H1 (cell line): ENCODE measurements at regions not wholly inside any gene's neighbourhood (a gene's known extent, or its start where the extent isn't known, plus 50 kb on each side); places are given as distances from the start of the nearest gene placed in this dataset.

Experiments used
- CTCF ChIA-PET: fragments of 300-600 bp; sonication (Branson Sonifier 250); formaldehyde crosslinking; loops from one replicate; lab custom pipeline; 2021; ENCODE audit not compliant: partially characterized antibody; lab: Charles Lee
- POLR2A ChIA-PET: fragments of 300-600 bp; sonication (Branson Sonifier 250); formaldehyde crosslinking; loops from one replicate; lab custom pipeline; 2021; ENCODE audit warnings: inconsistent platforms; ENCODE audit not compliant: partially characterized antibody; lab: Charles Lee
- DNase-seq, 2 experiments: peaks; one replicate each; pipeline versions ENCODE4 v3.0.0 to v3.0.0-alpha.2; 2010 to 2022; ENCODE audit warnings: low spot score in 2 of 2, low read depth in 1 of 2, mixed read lengths in 1 of 2
- FAIRE-seq: peaks from 2 replicates; lab custom pipeline; 2011; peaks lifted over from hg19 to GRCh38; lab: Jason Lieb, UNC
- H2AFZ ChIP-seq: 2 replicates; pipeline ENCODE4 v1.8.1; 2012; ENCODE audit warnings: low read length, inconsistent platforms
- H2AK5ac ChIP-seq: 2 replicates; pipeline ENCODE4 v1.6.1; 2013; ENCODE audit warnings: low read depth, low read length
- H2BK120ac ChIP-seq: replicated peaks from 2 replicates; pipeline ENCODE3; 2013; ENCODE audit warnings: low read depth, low read length, inconsistent platforms
- H2BK12ac ChIP-seq: 2 replicates; pipeline ENCODE4 v1.6.1; 2013; ENCODE audit warnings: low read depth, low read length
- H2BK15ac ChIP-seq: 2 replicates; pipeline ENCODE4 v1.6.1; 2013; ENCODE audit warnings: low read length
- H2BK20ac ChIP-seq: 2 replicates; pipeline ENCODE4 v1.6.1; 2013; ENCODE audit warnings: low read length
- H2BK5ac ChIP-seq: 2 replicates; pipeline ENCODE4 v1.6.1; 2013; ENCODE audit warnings: low read depth, low read length
- H3K14ac ChIP-seq: 2 replicates; pipeline ENCODE4 v1.6.1; 2013; ENCODE audit warnings: inconsistent platforms; ENCODE audit not compliant: insufficient read length
- H3K18ac ChIP-seq: 2 replicates; pipeline ENCODE4 v1.6.1; 2013; ENCODE audit warnings: low read length; ENCODE audit errors: extremely low read depth
- H3K23ac ChIP-seq: 2 replicates; pipeline ENCODE4 v1.6.1; 2013; ENCODE audit warnings: inconsistent platforms; ENCODE audit not compliant: insufficient read length
- H3K23me2 ChIP-seq: 2 replicates; pipeline ENCODE4 v1.6.1; 2013; ENCODE audit warnings: low read depth, low read length
- H3K27ac ChIP-seq: 2 replicates; pipeline ENCODE4 v1.6.1; 2011; ENCODE audit warnings: low read depth, low read length, inconsistent platforms
- H3K27me3 ChIP-seq, 4 experiments: replicated peaks in 1 of 4; 1 replicate in 1 of 4; 2 replicates in 3 of 4; pipeline versions ENCODE4 v1.6.1 to v1.8.1; 2011 to 2013; ENCODE audit warnings: low read length in 3 of 4, mild to moderate bottlenecking in 3 of 4, inconsistent platforms in 2 of 4, mixed read lengths in 2 of 4, moderate library complexity in 1 of 4; ENCODE audit not compliant: control insufficient read depth in 3 of 4, insufficient read depth in 3 of 4; ENCODE audit errors: extremely low read depth in 1 of 4
- H3K36me3 ChIP-seq, 4 experiments: 2 replicates each; pipeline versions ENCODE4 v1.6.1 to v1.8.1; 2011 to 2013; ENCODE audit warnings: mild to moderate bottlenecking in 4 of 4, low read length in 3 of 4, moderate library complexity in 2 of 4, control low read depth in 1 of 4, inconsistent platforms in 1 of 4; ENCODE audit not compliant: insufficient read depth in 4 of 4, control insufficient read depth in 2 of 4
- H3K4ac ChIP-seq: replicated peaks from 2 replicates; pipeline ENCODE3; 2013; ENCODE audit warnings: low read length, low read depth, mixed read lengths, inconsistent platforms; ENCODE audit not compliant: insufficient read length
- H3K4me1 ChIP-seq, 4 experiments: replicated peaks in 1 of 4; 1 replicate in 1 of 4; 2 replicates in 3 of 4; pipeline versions ENCODE4 v1.6.1 to v1.8.1; 2011 to 2013; ENCODE audit warnings: low read length in 3 of 4, inconsistent platforms in 2 of 4, mixed read lengths in 1 of 4; ENCODE audit not compliant: insufficient read depth in 4 of 4, control insufficient read depth in 3 of 4
- H3K4me2 ChIP-seq, 2 experiments: 2 replicates each; pipeline versions ENCODE4 v1.6.1 to v1.8.1; 2011 to 2013; ENCODE audit warnings: low read depth in 2 of 2, low read length in 2 of 2, control low read depth in 1 of 2, inconsistent platforms in 1 of 2, mild to moderate bottlenecking in 1 of 2; ENCODE audit not compliant: insufficient read depth in 1 of 2
- H3K4me3 ChIP-seq, 4 experiments: fragments of 200-600, 300-600 bp in 1 of 4; sonication (generic), shearing (Covaris generic), sonication (Bioruptor Twin) in 1 of 4; 2 replicates each; pipeline versions ENCODE4 v1.5.1 to v1.8.1; 2011 to 2016; ENCODE audit warnings: low read length in 4 of 4, low read depth in 3 of 4, control low read depth in 2 of 4, inconsistent platforms in 2 of 4, mild to moderate bottlenecking in 2 of 4, mixed read lengths in 1 of 4, moderate library complexity in 1 of 4; ENCODE audit not compliant: insufficient read depth in 2 of 4; ENCODE audit errors: extremely low read depth in 1 of 4
- H3K56ac ChIP-seq: replicated peaks from 2 replicates; pipeline ENCODE3; 2013; ENCODE audit warnings: low read depth, mild to moderate bottlenecking, mixed read lengths, low read length, inconsistent platforms; ENCODE audit not compliant: insufficient read length
- H3K79me1 ChIP-seq: 2 replicates; pipeline ENCODE4 v1.6.1; 2013; ENCODE audit warnings: low read depth, low read length, control low read depth
- H3K79me2 ChIP-seq, 2 experiments: 2 replicates each; pipeline versions ENCODE4 v1.6.1 to v1.8.1; 2012 to 2013; ENCODE audit warnings: low read length in 2 of 2, mild to moderate bottlenecking in 2 of 2, inconsistent platforms in 1 of 2; ENCODE audit not compliant: insufficient read depth in 2 of 2, control insufficient read depth in 1 of 2
- H3K9ac ChIP-seq, 4 experiments: replicated peaks in 1 of 4; 1 replicate in 1 of 4; 2 replicates in 3 of 4; pipeline versions ENCODE4 v1.6.1 to v1.8.1; 2011 to 2013; ENCODE audit warnings: low read depth in 3 of 4, low read length in 3 of 4, control low read depth in 2 of 4, mild to moderate bottlenecking in 2 of 4, moderate library complexity in 2 of 4, inconsistent platforms in 1 of 4; ENCODE audit errors: extremely low read depth in 1 of 4
- H3K9me3 ChIP-seq, 2 experiments: 2 replicates each; pipeline versions ENCODE4 v1.6.1 to v1.8.1; 2012 to 2013; ENCODE audit warnings: mild to moderate bottlenecking in 2 of 2, moderate library complexity in 2 of 2, control low read depth in 1 of 2, inconsistent platforms in 1 of 2, low read depth in 1 of 2, low read length in 1 of 2, mixed read lengths in 1 of 2; ENCODE audit not compliant: insufficient read depth in 2 of 2
- H4K20me1 ChIP-seq, 2 experiments: replicated peaks in 1 of 2; 2 replicates each; pipeline versions ENCODE3 to v1.8.1; 2011 to 2013; ENCODE audit warnings: inconsistent platforms in 2 of 2, low read length in 2 of 2, mild to moderate bottlenecking in 1 of 2; ENCODE audit not compliant: insufficient read depth in 2 of 2, control insufficient read depth in 1 of 2
- H4K5ac ChIP-seq: 2 replicates; pipeline ENCODE4 v1.6.1; 2013; ENCODE audit warnings: low read length, low read depth, mixed read lengths, inconsistent platforms; ENCODE audit not compliant: insufficient read length
- H4K8ac ChIP-seq: 2 replicates; pipeline ENCODE4 v1.8.0; 2013; ENCODE audit warnings: mild to moderate bottlenecking, moderate library complexity, low read length, inconsistent platforms; ENCODE audit not compliant: insufficient read depth; ENCODE audit errors: extremely low read depth
- H4K91ac ChIP-seq: replicated peaks from 2 replicates; pipeline ENCODE3; 2013; ENCODE audit warnings: low read length, mixed read lengths, inconsistent platforms; ENCODE audit not compliant: insufficient read length
- CTBP2 ChIP-seq: IDR thresholded peaks from 2 replicates; pipeline ENCODE4 v1.7.0; 2011; ENCODE audit warnings: borderline replicate concordance, mild to moderate bottlenecking, moderate library complexity, mixed read lengths, low read length; ENCODE audit not compliant: insufficient read depth, insufficient read length
- EGR1 ChIP-seq: IDR thresholded peaks from 2 replicates; pipeline ENCODE4 v1.6.1; 2011; ENCODE audit warnings: low read depth, low read length, borderline replicate concordance
- EZH2 ChIP-seq: fragments of 200-600 bp; sonication (generic); IDR thresholded peaks from 2 replicates; pipeline ENCODE4 v1.7.1; 2012; ENCODE audit warnings: low read depth, mild to moderate bottlenecking, moderate library complexity, low read length, inconsistent platforms; ENCODE audit not compliant: severe bottlenecking
- GABPA ChIP-seq: IDR thresholded peaks from 2 replicates; pipeline ENCODE4 v1.6.1; 2011; ENCODE audit warnings: mild to moderate bottlenecking, low read length, moderate library complexity, borderline replicate concordance; ENCODE audit not compliant: insufficient read depth
- JUN ChIP-seq: IDR thresholded peaks from 2 replicates; pipeline ENCODE4 v1.6.1; 2011; ENCODE audit warnings: low read depth, mild to moderate bottlenecking, improper control_type of control experiment, low read length
- KDM4A ChIP-seq: IDR thresholded peaks from one replicate; pipeline ENCODE4 v1.7.1; 2012; ENCODE audit warnings: low read depth, mild to moderate bottlenecking, moderate library complexity, low read length, inconsistent platforms; ENCODE audit not compliant: severe bottlenecking
- KDM5A ChIP-seq: fragments of 200-600 bp; IDR thresholded peaks from 2 replicates; pipeline ENCODE4 v1.7.1; 2012; ENCODE audit warnings: mild to moderate bottlenecking, low read length, inconsistent platforms, mixed read lengths
- MAFK ChIP-seq: IDR thresholded peaks from 2 replicates; pipeline ENCODE4 v1.6.1; 2012; ENCODE audit warnings: low read depth, mild to moderate bottlenecking, improper control_type of control experiment, low read length
- POLR2AphosphoS5 ChIP-seq: IDR thresholded peaks from 2 replicates; pipeline ENCODE4 v1.6.1; 2011; ENCODE audit warnings: low read depth, low read length
- RAD21 ChIP-seq, 2 experiments: IDR thresholded peaks in 1 of 2; conservative IDR thresholded peaks in 1 of 2; 2 replicates each; pipeline ENCODE4 v1.6.1; 2011; ENCODE audit warnings: low read depth in 2 of 2, low read length in 2 of 2, improper control_type of control experiment in 1 of 2, inconsistent platforms in 1 of 2, mild to moderate bottlenecking in 1 of 2, moderate library complexity in 1 of 2
- RFX5 ChIP-seq: IDR thresholded peaks from 2 replicates; pipeline ENCODE4 v1.6.1; 2011; ENCODE audit warnings: low read depth, low read length, improper control_type of control experiment, borderline replicate concordance
- SIN3A ChIP-seq, 2 experiments: IDR thresholded peaks in 1 of 2; conservative IDR thresholded peaks in 1 of 2; 2 replicates each; pipeline ENCODE4 v1.6.1; 2011 to 2012; ENCODE audit warnings: low read length in 2 of 2, improper control_type of control experiment in 1 of 2, low read depth in 1 of 2, mild to moderate bottlenecking in 1 of 2
- SP2 ChIP-seq: IDR thresholded peaks from 2 replicates; pipeline ENCODE4 v1.6.1; 2012; ENCODE audit warnings: mild to moderate bottlenecking, low read length, inconsistent platforms
- SP4 ChIP-seq: IDR thresholded peaks from 2 replicates; pipeline ENCODE4 v1.6.1; 2012; ENCODE audit warnings: low read length, inconsistent platforms
- SUZ12 ChIP-seq: fragments of 200-600 bp; sonication (generic); IDR thresholded peaks from 2 replicates; pipeline ENCODE4 v1.6.1; 2012; ENCODE audit warnings: mild to moderate bottlenecking, inconsistent platforms, low read length, moderate library complexity, mixed read lengths
- WGBS, 2 experiments: shearing (Covaris generic) in 1 of 2; methylation state at CpG; one replicate each; pipeline versions ENCODE4 v1.1.6 to v1.1.7; 2013 to 2015; ENCODE audit warnings: low lambda C conversion rate in 2 of 2, mixed read lengths in 2 of 2, inconsistent platforms in 1 of 2, low coverage in 1 of 2, missing lambda C conversion rate in 1 of 2; ENCODE audit not compliant: insufficient replicate concordance in 2 of 2, insufficient coverage in 1 of 2, insufficient read length in 1 of 2; ENCODE audit errors: extremely low coverage in 1 of 2, missing lambda C conversion rate in 1 of 2; 5-methylcytosine and 5-hydroxymethylcytosine counted together

DNA sequence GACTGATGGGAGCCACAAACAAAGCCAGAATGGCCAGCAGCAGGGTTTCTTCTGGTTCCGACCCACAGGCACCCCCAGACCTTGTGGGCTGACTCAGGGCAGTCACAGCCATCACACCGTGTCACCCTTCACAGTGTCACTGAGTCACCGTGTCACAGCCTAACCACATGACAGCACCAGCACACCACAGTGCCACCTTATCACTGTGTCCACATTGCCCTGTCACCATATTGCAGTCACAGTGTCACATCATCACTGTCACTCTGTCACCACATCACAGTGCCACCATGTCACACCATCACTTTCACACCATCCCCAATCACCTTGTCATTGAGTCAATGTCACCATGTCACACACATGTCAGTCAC lies 77.0 kb downstream of the OAT start:
- Histone ChIP-seq H3K4me3 (no peak overlapping the region), H4K91ac (no peak overlapping the region), H3K4me2 (no peak overlapping the region), H3K9ac (no peak overlapping the region), H3K79me1 (no peaks in the 10 kb centered on the region), H3K27ac (no peak overlapping the region), H2BK5ac (no peak overlapping the region), H3K18ac (no peak overlapping the region), H2AK5ac (peak overlapping the region; percentile 3; the same call in 1 of the 2 replicates), H2BK20ac (no peak overlapping the region), H3K23me2 (no peaks in the 10 kb centered on the region; the same call in 1 of the 2 replicates), H3K36me3 (no peaks in the 10 kb centered on the region), H3K14ac (no peak overlapping the region), H4K20me1 (no peaks in the 10 kb centered on the region), H3K4ac (no peak overlapping the region), H2AFZ (no peak overlapping the region), H3K23ac (no peak overlapping the region), H2BK15ac (no peak overlapping the region), H3K79me2 (no peaks in the 10 kb centered on the region), H3K56ac (no peak overlapping the region), H4K5ac (no peak overlapping the region), H3K27me3 (no peaks in the 10 kb centered on the region), H2BK12ac (no peak overlapping the region), H2BK120ac (no peak overlapping the region), H3K4me1 (no peaks in the 10 kb centered on the region), H3K9me3 (no peaks in the 10 kb centered on the region), H4K8ac (no peak overlapping the region)
- DNase-seq (no peak), FAIRE-seq (no peak)
- ChIA-PET CTCF (no interaction called here), POLR2A (no interaction called here)
- 94% methylated on average over 3 of the region's 3 CpGs; no CpG with 5 or more reads in 1 of the 2 experiments for WGBS, 2 experiments
- TF ChIP-seq SP4 (no peak), RFX5 (no peak), MAFK (no peak), SIN3A (conservative IDR thresholded peaks at IDR 0.05 in 1 of 2, IDR thresholded peaks at IDR 0.05 in 1 of 2; ENCODE audit: low read depth in 1 of 2, low read length in 2 of 2) (no peak), EGR1 (no peak), SUZ12 (no peak), JUN (no peak), GABPA (no peak), CTBP2 (no peak), EZH2 (no peak), RAD21 (IDR thresholded peaks at IDR 0.05 in 1 of 2, conservative IDR thresholded peaks at IDR 0.05 in 1 of 2; ENCODE audit: low read depth in 2 of 2, low read length in 2 of 2) (no peak), KDM5A (no peak), POLR2AphosphoS5 (no peak), SP2 (no peak), KDM4A (no peak)
